Liver (tissue), 8 donors: ENCODE measurements at regions not wholly inside any gene's neighbourhood (a gene's known extent, or its start where the extent isn't known, plus 50 kb on each side); places are given as distances from the start of the nearest gene placed in this dataset.

Experiments
- DNase-seq: peaks from one replicate; pipeline ENCODE4 v3.0.0-alpha.2; 2017; ENCODE audit warnings: low spot score
- H3K27ac ChIP-seq, 2 donors: one replicate each; pipeline ENCODE4 v1.7.0; 2013; ENCODE audit warnings: inconsistent platforms in 2 of 2, low read length in 2 of 2, control low read depth in 1 of 2, low read depth in 1 of 2, mild to moderate bottlenecking in 1 of 2
- H3K27me3 ChIP-seq, 4 donors: one replicate each; pipeline versions ENCODE4 v1.6.1 to v1.7.0; 2013; ENCODE audit warnings: low read length in 3 of 4, inconsistent platforms in 1 of 4, mild to moderate bottlenecking in 1 of 4, moderate library complexity in 1 of 4; ENCODE audit not compliant: control insufficient read depth in 4 of 4, insufficient read depth in 4 of 4
- H3K36me3 ChIP-seq, 4 donors: one replicate each; pipeline versions ENCODE4 v1.6.1 to v1.7.0; 2013; ENCODE audit warnings: low read length in 3 of 4, mild to moderate bottlenecking in 3 of 4, low read depth in 1 of 4, moderate library complexity in 1 of 4; ENCODE audit not compliant: control insufficient read depth in 4 of 4, insufficient read depth in 3 of 4
- H3K4me1 ChIP-seq, 4 donors: one replicate each; pipeline versions ENCODE4 v1.6.1 to v1.7.0; 2013; ENCODE audit warnings: low read length in 3 of 4, mild to moderate bottlenecking in 3 of 4, moderate library complexity in 1 of 4; ENCODE audit not compliant: control insufficient read depth in 4 of 4, insufficient read depth in 4 of 4
- H3K4me3 ChIP-seq, 3 donors: one replicate each; pipeline versions ENCODE4 v1.6.1 to v1.7.0; 2013; ENCODE audit warnings: low read length in 3 of 3, control low read depth in 1 of 3, low read depth in 1 of 3, mild to moderate bottlenecking in 1 of 3
- H3K9ac ChIP-seq, 2 donors: one replicate each; pipeline ENCODE4 v1.7.0; 2013; ENCODE audit warnings: low read length in 2 of 2, mild to moderate bottlenecking in 2 of 2, moderate library complexity in 2 of 2, control low read depth in 1 of 2, low read depth in 1 of 2
- H3K9me3 ChIP-seq, 4 donors: one replicate each; pipeline versions ENCODE4 v1.6.1 to v1.7.0; 2013; ENCODE audit warnings: low read length in 3 of 4; ENCODE audit not compliant: control insufficient read depth in 4 of 4
- ATF3 ChIP-seq: IDR thresholded peaks from 2 replicates; pipeline ENCODE4 v1.6.1; 2016; ENCODE audit warnings: antibody characterized with exemption
- CTCF ChIP-seq: fragments of 150-350 bp; IDR thresholded peaks from 2 replicates; pipeline ENCODE4 v1.5.1; 2017; ENCODE audit warnings: improper control_type of control experiment, low read depth, low read length; ENCODE audit not compliant: missing input control
- EGR1 ChIP-seq, 2 donors: IDR thresholded peaks; 2 replicates each; pipeline ENCODE4 v1.6.1; 2016 to 2018; ENCODE audit warnings: antibody characterized with exemption in 2 of 2, low read depth in 2 of 2
- FOXA1 ChIP-seq: IDR thresholded peaks from 2 replicates; pipeline ENCODE4 v1.6.1; 2016; ENCODE audit warnings: antibody characterized with exemption
- FOXA2 ChIP-seq: IDR thresholded peaks from 2 replicates; pipeline ENCODE4 v1.6.1; 2016; ENCODE audit warnings: antibody characterized with exemption
- GABPA ChIP-seq, 2 donors: IDR thresholded peaks in 1 of 2; conservative IDR thresholded peaks in 1 of 2; 2 replicates each; pipeline ENCODE4 v1.6.1; 2016; ENCODE audit warnings: antibody characterized with exemption in 2 of 2, mild to moderate bottlenecking in 1 of 2, moderate library complexity in 1 of 2
- HNF4G ChIP-seq: IDR thresholded peaks from 2 replicates; pipeline ENCODE4 v1.6.1; 2016; ENCODE audit warnings: antibody characterized with exemption
- NR2F2 ChIP-seq: IDR thresholded peaks from 2 replicates; pipeline ENCODE4 v1.6.1; 2016; ENCODE audit warnings: antibody characterized with exemption
- RAD21 ChIP-seq, 2 donors: IDR thresholded peaks; 2 replicates each; pipeline ENCODE4 v1.6.1; 2016; ENCODE audit warnings: antibody characterized with exemption in 2 of 2, mild to moderate bottlenecking in 2 of 2
- REST ChIP-seq: IDR thresholded peaks from 2 replicates; pipeline ENCODE4 v1.6.1; 2016; ENCODE audit warnings: antibody characterized with exemption, mild to moderate bottlenecking
- RXRA ChIP-seq, 2 donors: IDR thresholded peaks; 2 replicates each; pipeline ENCODE4 v1.6.1; 2017 to 2018; ENCODE audit warnings: antibody characterized with exemption in 2 of 2, mild to moderate bottlenecking in 1 of 2
- SP1 ChIP-seq: IDR thresholded peaks from 2 replicates; pipeline ENCODE4 v1.6.1; 2018; ENCODE audit warnings: antibody characterized with exemption, mild to moderate bottlenecking
- TAF1 ChIP-seq: conservative IDR thresholded peaks from 2 replicates; pipeline ENCODE4 v1.6.1; 2016; ENCODE audit warnings: antibody characterized with exemption, mild to moderate bottlenecking
- YY1 ChIP-seq: IDR thresholded peaks from 2 replicates; pipeline ENCODE4 v1.6.1; 2016; ENCODE audit warnings: antibody characterized with exemption, mild to moderate bottlenecking
- ZBTB33 ChIP-seq: IDR thresholded peaks from 2 replicates; pipeline ENCODE4 v1.6.1; 2016; ENCODE audit warnings: antibody characterized with exemption
- WGBS: extraction: QIAGEN DNeasy Blood & Tissue Kit; methylation state at CpG from one replicate; pipeline ENCODE4 v1.1.7; 2013; 5-methylcytosine and 5-hydroxymethylcytosine counted together
- donor health status: healthy.
- donor health status: healthy.
- donor health status: healthy.
- donor health status: healthy.
- donor health status: healthy.

GRCh38 chr14:42541535-42542001 is 934.9 kb downstream of the LRFN5 start:
- H3K4me1 ChIP-seq = no peaks in the 10 kb centered on the region
- no peaks in the 10 kb centered on the region for H3K27me3 ChIP-seq
- no peak overlapping the region for H3K27ac ChIP-seq
- no peaks in the 10 kb centered on the region for H3K9me3 ChIP-seq
- H3K36me3 ChIP-seq = no peaks in the 10 kb centered on the region
- TF ChIP-seq ZBTB33 (no peak), HNF4G (no peak), RAD21 (IDR thresholded peaks at IDR 0.05) (no peak), FOXA2 (no peak), RXRA (IDR thresholded peaks at IDR 0.05) (no peak)
- no peak overlapping the region for H3K4me3 ChIP-seq
- DNase-seq = no peak
- H3K9ac ChIP-seq = no peak overlapping the region
- 72% methylated on average over 3 of the region's 3 CpGs for WGBS

GRCh38 chr14:42535397-42535796 is 928.7 kb downstream of the LRFN5 start:
- H3K27ac ChIP-seq = no peak overlapping the region
- TF ChIP-seq RXRA (IDR thresholded peaks at IDR 0.05) (no peak), ATF3 (no peak), REST (no peak), FOXA2 (no peak), FOXA1 (no peak), HNF4G (no peak), SP1 (no peak), TAF1 (no peak), GABPA (IDR thresholded peaks at IDR 0.05 in 1 of 2, conservative IDR thresholded peaks at IDR 0.05 in 1 of 2) (no peak), EGR1 (IDR thresholded peaks at IDR 0.05; ENCODE audit: low read depth in 2 of 2) (no peak)
- H3K4me3 ChIP-seq = no peak overlapping the region
- H3K4me1 ChIP-seq = no peaks in the 10 kb centered on the region
- no peaks in the 10 kb centered on the region for H3K36me3 ChIP-seq
- H3K9me3 ChIP-seq = no peaks in the 10 kb centered on the region
- H3K27me3 ChIP-seq = no peaks in the 10 kb centered on the region
- H3K9ac ChIP-seq = no peak overlapping the region
- no peak for DNase-seq
- 82% methylated on average over 10 of the region's 10 CpGs for WGBS

- Histone ChIP-seq H3K4me1 (no peaks in the 10 kb centered on the region), H3K27me3 (no peaks in the 10 kb centered on the region), H3K9ac (no peak overlapping the region), H3K4me3 (no peak overlapping the region), H3K9me3 (no peaks in the 10 kb centered on the region), H3K36me3 (no peaks in the 10 kb centered on the region), H3K27ac (no peak overlapping the region)
- 73% methylated on average over 1 of the region's 1 CpG for WGBS
- no peak for DNase-seq
- TF ChIP-seq REST = no peak
- no peak for TF ChIP-seq SP1
- TF ChIP-seq YY1 = no peak
- TF ChIP-seq CTCF = no peak
- TF ChIP-seq RAD21 (IDR thresholded peaks at IDR 0.05) = no peak
- TF ChIP-seq NR2F2 = no peak
- no peak for TF ChIP-seq EGR1 (IDR thresholded peaks at IDR 0.05; ENCODE audit: low read depth in 2 of 2)
- no peak for TF ChIP-seq TAF1
- TF ChIP-seq RXRA (IDR thresholded peaks at IDR 0.05) = no peak
Measured at GRCh38 chr14:42533476-42533875, 926.8 kb downstream of the LRFN5 start.
